GM12878 (cell line): ENCODE measurements at regions not wholly inside any gene's neighbourhood (a gene's known extent, or its start where the extent isn't known, plus 50 kb on each side); places are given as distances from the start of the nearest gene placed in this dataset.

Experiments
- BCL11A ChIP-seq: IDR thresholded peaks from 2 replicates; pipeline ENCODE4 v1.6.1; 2011; ENCODE audit warnings: low read depth, low read length
- BMI1 ChIP-seq: fragments of 450-650 bp; IDR thresholded peaks from 2 replicates; pipeline ENCODE4 v1.6.1; 2016; ENCODE audit warnings: mild to moderate bottlenecking, moderate library complexity, borderline replicate concordance
- BRCA1 ChIP-seq: IDR thresholded peaks from 2 replicates; pipeline ENCODE4 v1.6.1; 2011; ENCODE audit warnings: low read depth, low read length, improper control_type of control experiment
- CBX3 ChIP-seq: fragments of 200-600 bp; sonication (generic); IDR thresholded peaks from 2 replicates; pipeline ENCODE4 v1.6.1; 2016; ENCODE audit warnings: low read depth, borderline replicate concordance
- CHD2 ChIP-seq: IDR thresholded peaks from 2 replicates; pipeline ENCODE4 v1.6.1; 2011; ENCODE audit warnings: low read depth, low read length, improper control_type of control experiment, borderline replicate concordance
- EED ChIP-seq: sonication (generic); IDR thresholded peaks from 2 replicates; pipeline ENCODE4 v1.6.1; 2016; ENCODE audit warnings: antibody characterized with exemption, low read depth
- IRF4 ChIP-seq: IDR thresholded peaks from 2 replicates; pipeline ENCODE4 v1.6.1; 2011; ENCODE audit warnings: low read depth, low read length
- NFYA ChIP-seq: IDR thresholded peaks from 2 replicates; pipeline ENCODE4 v1.6.1; 2011; ENCODE audit warnings: low read depth, mild to moderate bottlenecking, low read length, improper control_type of control experiment, borderline replicate concordance
- NR2C1 ChIP-seq: fragments of 450-650 bp; IDR thresholded peaks from 2 replicates; pipeline ENCODE4 v1.6.1; 2017; ENCODE audit warnings: antibody characterized with exemption, mild to moderate bottlenecking, moderate library complexity
- PAX8 ChIP-seq: fragments of 450-650 bp; IDR thresholded peaks from 2 replicates; pipeline ENCODE4 v1.6.1; 2017; ENCODE audit warnings: mild to moderate bottlenecking, moderate library complexity
- POLR2A ChIP-seq: IDR thresholded peaks from 2 replicates; pipeline ENCODE4 v1.6.1; 2011; ENCODE audit warnings: low read depth, mild to moderate bottlenecking, low read length
- RAD51 ChIP-seq: fragments of 450-650 bp; IDR thresholded peaks from 2 replicates; pipeline ENCODE4 v1.6.1; 2016; ENCODE audit warnings: moderate library complexity, mild to moderate bottlenecking, inconsistent platforms
- SMAD5 ChIP-seq: IDR thresholded peaks from 2 replicates; pipeline ENCODE4 v1.6.1; 2016; ENCODE audit warnings: antibody characterized with exemption, low read depth
- SMC3 ChIP-seq: IDR thresholded peaks from 2 replicates; pipeline ENCODE4 v1.6.1; 2011; ENCODE audit warnings: low read length, improper control_type of control experiment, borderline replicate concordance
- SUZ12 ChIP-seq: fragments of 200-600 bp; sonication (generic); IDR thresholded peaks from one replicate; pipeline ENCODE4 v1.6.1; 2018; ENCODE audit warnings: antibody characterized with exemption, mild to moderate bottlenecking; ENCODE audit not compliant: unreplicated experiment
- TBL1XR1 ChIP-seq: IDR thresholded peaks from 2 replicates; pipeline ENCODE4 v1.6.1; 2012; ENCODE audit warnings: low read depth, low read length, improper control_type of control experiment
- TF ChIP-seq, protein P1 (sequence below): fragments of 450-650 bp; formaldehyde crosslinking; IDR thresholded peaks from 2 replicates; pipeline ENCODE4 v1.5.0; 2022; ENCODE audit warnings: mild to moderate bottlenecking, missing genetic modification characterization
- TF ChIP-seq, protein P2 (sequence below): fragments of 450-650 bp; IDR thresholded peaks from 2 replicates; pipeline ENCODE4 v1.6.1; 2017; ENCODE audit warnings: borderline replicate concordance
- TF ChIP-seq, protein P3 (sequence below): fragments of 450-650 bp; IDR thresholded peaks from 2 replicates; pipeline ENCODE4 v1.6.1; 2016; ENCODE audit warnings: mild to moderate bottlenecking
- TF ChIP-seq, protein P4 (sequence below): IDR thresholded peaks from 2 replicates; pipeline ENCODE4 v1.6.1; 2012; ENCODE audit warnings: low read depth, low read length, improper control_type of control experiment
- TF ChIP-seq, protein P5 (sequence below): fragments of 450-650 bp; IDR thresholded peaks from 2 replicates; pipeline ENCODE4 v1.6.1; 2017; ENCODE audit warnings: mild to moderate bottlenecking, moderate library complexity

DNA sequence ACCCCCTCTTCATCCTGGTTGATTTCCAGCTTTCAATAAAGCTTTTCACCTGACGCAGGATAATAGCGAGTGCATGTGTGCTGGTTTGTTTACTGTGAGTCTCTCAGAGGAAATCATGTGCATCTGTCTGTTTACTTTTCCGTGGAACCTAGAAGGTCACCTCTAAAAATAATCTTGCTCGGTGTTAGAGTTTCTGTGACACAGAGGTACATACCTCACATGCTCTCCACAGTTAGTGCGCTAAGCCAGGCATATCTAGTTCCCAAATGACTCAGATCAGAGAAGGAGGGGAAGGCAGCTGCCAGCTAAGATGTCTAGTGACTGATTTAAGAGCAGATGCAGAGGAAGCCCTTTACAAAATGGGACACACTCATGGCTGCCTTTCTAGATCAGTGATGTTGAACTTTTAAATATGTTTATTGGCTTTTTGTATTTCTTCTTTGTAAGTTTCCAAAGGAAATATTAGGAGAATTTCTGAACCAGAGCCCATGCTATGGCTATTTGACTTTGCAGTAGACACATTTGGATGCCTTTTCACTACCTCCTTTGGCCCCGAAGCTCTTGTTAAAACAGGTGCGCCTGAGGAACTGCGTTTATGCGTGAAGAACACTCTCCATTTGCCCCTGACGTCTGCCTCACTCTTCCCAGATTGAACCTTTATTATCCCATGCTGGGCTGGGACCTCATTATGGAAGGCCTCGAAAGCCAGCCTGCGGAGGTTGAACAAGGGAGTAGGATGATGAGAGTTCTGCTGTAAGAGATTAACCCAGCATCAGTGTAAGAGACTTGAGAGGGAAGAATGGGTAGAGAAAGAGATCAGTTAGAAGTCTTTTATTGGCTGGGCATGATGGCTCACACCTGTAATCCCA is 145.6 kb downstream of the FAM161A start (continued):
- TF ChIP-seq, protein P1, sequence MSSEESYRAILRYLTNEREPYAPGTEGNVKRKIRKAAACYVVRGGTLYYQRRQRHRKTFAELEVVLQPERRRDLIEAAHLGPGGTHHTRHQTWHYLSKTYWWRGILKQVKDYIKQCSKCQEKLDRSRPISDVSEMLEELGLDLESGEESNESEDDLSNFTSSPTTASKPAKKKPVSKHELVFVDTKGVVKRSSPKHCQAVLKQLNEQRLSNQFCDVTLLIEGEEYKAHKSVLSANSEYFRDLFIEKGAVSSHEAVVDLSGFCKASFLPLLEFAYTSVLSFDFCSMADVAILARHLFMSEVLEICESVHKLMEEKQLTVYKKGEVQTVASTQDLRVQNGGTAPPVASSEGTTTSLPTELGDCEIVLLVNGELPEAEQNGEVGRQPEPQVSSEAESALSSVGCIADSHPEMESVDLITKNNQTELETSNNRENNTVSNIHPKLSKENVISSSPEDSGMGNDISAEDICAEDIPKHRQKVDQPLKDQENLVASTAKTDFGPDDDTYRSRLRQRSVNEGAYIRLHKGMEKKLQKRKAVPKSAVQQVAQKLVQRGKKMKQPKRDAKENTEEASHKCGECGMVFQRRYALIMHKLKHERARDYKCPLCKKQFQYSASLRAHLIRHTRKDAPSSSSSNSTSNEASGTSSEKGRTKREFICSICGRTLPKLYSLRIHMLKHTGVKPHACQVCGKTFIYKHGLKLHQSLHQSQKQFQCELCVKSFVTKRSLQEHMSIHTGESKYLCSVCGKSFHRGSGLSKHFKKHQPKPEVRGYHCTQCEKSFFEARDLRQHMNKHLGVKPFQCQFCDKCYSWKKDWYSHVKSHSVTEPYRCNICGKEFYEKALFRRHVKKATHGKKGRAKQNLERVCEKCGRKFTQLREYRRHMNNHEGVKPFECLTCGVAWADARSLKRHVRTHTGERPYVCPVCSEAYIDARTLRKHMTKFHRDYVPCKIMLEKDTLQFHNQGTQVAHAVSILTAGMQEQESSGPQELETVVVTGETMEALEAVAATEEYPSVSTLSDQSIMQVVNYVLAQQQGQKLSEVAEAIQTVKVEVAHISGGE (CRISPR knock-in tag), result no peak
- TF ChIP-seq EED (peak; percentile 87), NR2C1 (no peak), PAX8 (peak; percentile 74; the same call in 1 of the 2 replicates), BCL11A (peak; percentile 71), NFYA (no peak), CBX3 (no peak), SUZ12 (no peak), SMC3 (no peak), BMI1 (no peak), POLR2A (peak; percentile 46; the same call in 1 of the 2 replicates), CHD2 (peak; percentile 57; the same call in 1 of the 2 replicates), RAD51 (peak; percentile 64), SMAD5 (no peak), BRCA1 (no peak), IRF4 (peak; percentile 96), TBL1XR1 (peak; percentile 70; the same call in 1 of the 2 replicates)
- TF ChIP-seq, protein P2, sequence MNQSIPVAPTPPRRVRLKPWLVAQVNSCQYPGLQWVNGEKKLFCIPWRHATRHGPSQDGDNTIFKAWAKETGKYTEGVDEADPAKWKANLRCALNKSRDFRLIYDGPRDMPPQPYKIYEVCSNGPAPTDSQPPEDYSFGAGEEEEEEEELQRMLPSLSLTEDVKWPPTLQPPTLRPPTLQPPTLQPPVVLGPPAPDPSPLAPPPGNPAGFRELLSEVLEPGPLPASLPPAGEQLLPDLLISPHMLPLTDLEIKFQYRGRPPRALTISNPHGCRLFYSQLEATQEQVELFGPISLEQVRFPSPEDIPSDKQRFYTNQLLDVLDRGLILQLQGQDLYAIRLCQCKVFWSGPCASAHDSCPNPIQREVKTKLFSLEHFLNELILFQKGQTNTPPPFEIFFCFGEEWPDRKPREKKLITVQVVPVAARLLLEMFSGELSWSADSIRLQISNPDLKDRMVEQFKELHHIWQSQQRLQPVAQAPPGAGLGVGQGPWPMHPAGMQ, result no peak
- TF ChIP-seq, protein P3, sequence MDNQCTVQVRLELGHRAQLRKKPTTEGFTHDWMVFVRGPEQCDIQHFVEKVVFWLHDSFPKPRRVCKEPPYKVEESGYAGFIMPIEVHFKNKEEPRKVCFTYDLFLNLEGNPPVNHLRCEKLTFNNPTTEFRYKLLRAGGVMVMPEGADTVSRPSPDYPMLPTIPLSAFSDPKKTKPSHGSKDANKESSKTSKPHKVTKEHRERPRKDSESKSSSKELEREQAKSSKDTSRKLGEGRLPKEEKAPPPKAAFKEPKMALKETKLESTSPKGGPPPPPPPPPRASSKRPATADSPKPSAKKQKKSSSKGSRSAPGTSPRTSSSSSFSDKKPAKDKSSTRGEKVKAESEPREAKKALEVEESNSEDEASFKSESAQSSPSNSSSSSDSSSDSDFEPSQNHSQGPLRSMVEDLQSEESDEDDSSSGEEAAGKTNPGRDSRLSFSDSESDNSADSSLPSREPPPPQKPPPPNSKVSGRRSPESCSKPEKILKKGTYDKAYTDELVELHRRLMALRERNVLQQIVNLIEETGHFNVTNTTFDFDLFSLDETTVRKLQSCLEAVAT, result 0 out of 2 replicates have a peak, but pooled peaks have one; percentile 17
- TF ChIP-seq, protein P4, sequence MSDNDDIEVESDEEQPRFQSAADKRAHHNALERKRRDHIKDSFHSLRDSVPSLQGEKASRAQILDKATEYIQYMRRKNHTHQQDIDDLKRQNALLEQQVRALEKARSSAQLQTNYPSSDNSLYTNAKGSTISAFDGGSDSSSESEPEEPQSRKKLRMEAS, result no peak
- TF ChIP-seq, protein P5, sequence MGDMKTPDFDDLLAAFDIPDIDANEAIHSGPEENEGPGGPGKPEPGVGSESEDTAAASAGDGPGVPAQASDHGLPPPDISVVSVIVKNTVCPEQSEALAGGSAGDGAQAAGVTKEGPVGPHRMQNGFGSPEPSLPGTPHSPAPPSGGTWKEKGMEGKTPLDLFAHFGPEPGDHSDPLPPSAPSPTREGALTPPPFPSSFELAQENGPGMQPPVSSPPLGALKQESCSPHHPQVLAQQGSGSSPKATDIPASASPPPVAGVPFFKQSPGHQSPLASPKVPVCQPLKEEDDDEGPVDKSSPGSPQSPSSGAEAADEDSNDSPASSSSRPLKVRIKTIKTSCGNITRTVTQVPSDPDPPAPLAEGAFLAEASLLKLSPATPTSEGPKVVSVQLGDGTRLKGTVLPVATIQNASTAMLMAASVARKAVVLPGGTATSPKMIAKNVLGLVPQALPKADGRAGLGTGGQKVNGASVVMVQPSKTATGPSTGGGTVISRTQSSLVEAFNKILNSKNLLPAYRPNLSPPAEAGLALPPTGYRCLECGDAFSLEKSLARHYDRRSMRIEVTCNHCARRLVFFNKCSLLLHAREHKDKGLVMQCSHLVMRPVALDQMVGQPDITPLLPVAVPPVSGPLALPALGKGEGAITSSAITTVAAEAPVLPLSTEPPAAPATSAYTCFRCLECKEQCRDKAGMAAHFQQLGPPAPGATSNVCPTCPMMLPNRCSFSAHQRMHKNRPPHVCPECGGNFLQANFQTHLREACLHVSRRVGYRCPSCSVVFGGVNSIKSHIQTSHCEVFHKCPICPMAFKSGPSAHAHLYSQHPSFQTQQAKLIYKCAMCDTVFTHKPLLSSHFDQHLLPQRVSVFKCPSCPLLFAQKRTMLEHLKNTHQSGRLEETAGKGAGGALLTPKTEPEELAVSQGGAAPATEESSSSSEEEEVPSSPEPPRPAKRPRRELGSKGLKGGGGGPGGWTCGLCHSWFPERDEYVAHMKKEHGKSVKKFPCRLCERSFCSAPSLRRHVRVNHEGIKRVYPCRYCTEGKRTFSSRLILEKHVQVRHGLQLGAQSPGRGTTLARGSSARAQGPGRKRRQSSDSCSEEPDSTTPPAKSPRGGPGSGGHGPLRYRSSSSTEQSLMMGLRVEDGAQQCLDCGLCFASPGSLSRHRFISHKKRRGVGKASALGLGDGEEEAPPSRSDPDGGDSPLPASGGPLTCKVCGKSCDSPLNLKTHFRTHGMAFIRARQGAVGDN, result no peak
